OCI-LY7 (cell line): ENCODE measurements at regions not wholly inside any gene's neighbourhood (a gene's known extent, or its start where the extent isn't known, plus 50 kb on each side); places are given as distances from the start of the nearest gene placed in this dataset.

ENCODE experiments used
- BruUV-seq: library from RNA; stranded (reverse); fragments of 400-500 nt; replicated peaks from 2 replicates; lab custom pipeline; 2021; lab: Mats Ljungman, UMichigan
- CTCF ChIA-PET: fragments of 300-600 bp; sonication (Branson Sonifier 250); formaldehyde crosslinking; loops from one replicate; lab custom pipeline; 2022; ENCODE audit warnings: antibody characterized with exemption; ENCODE audit not compliant: unreplicated experiment; lab: Charles Lee
- POLR2A ChIA-PET: fragments of 300-600 bp; sonication (Branson Sonifier 250); formaldehyde crosslinking; loops from one replicate; lab custom pipeline; 2022; ENCODE audit warnings: antibody characterized with exemption; lab: Charles Lee
- DNase-seq: peaks from one replicate; pipeline ENCODE4 v3.0.0-alpha.2; 2015; ENCODE audit warnings: low spot score
- H2AFZ ChIP-seq: fragments of 200-600 bp; sonication (generic), shearing (Covaris generic); 2 replicates; pipeline ENCODE4 v1.6.1; 2014; ENCODE audit warnings: mild to moderate bottlenecking, antibody characterized with exemption, low read length, moderate library complexity
- H3K27ac ChIP-seq: fragments of 200-600 bp; sonication (generic); 2 replicates; pipeline ENCODE4 v1.5.1; 2014; ENCODE audit warnings: mixed run types, low read depth, mild to moderate bottlenecking, moderate library complexity, low read length, inconsistent platforms; ENCODE audit not compliant: poor library complexity, severe bottlenecking
- H3K36me3 ChIP-seq: fragments of 200-600 bp; sonication (generic); 2 replicates; pipeline ENCODE4 v1.6.1; 2014; ENCODE audit warnings: mild to moderate bottlenecking, antibody characterized with exemption, low read length, moderate library complexity, mixed read lengths; ENCODE audit not compliant: insufficient read depth
- H3K4me1 ChIP-seq: fragments of 200-600 bp; sonication (generic); 2 replicates; pipeline ENCODE4 v1.5.1; 2014; ENCODE audit warnings: mild to moderate bottlenecking, low read length; ENCODE audit not compliant: insufficient read depth, poor library complexity, severe bottlenecking
- H3K4me2 ChIP-seq: fragments of 200-600 bp; sonication (generic); 2 replicates; pipeline ENCODE4 v1.6.1; 2014; ENCODE audit warnings: mild to moderate bottlenecking, low read length
- H3K4me3 ChIP-seq: fragments of 200-600 bp; sonication (generic); 2 replicates; pipeline ENCODE4 v1.5.1; 2014; ENCODE audit warnings: mild to moderate bottlenecking, low read depth, low read length; ENCODE audit not compliant: poor library complexity, severe bottlenecking
- H3K79me2 ChIP-seq: fragments of 200-600 bp; sonication (generic); 2 replicates; pipeline ENCODE4 v1.6.1; 2016; ENCODE audit warnings: low read depth, mild to moderate bottlenecking, low read length, moderate library complexity, mixed read lengths; ENCODE audit not compliant: insufficient read depth
- H3K9me2 ChIP-seq: fragments of 200-600 bp; sonication (generic); 2 replicates; pipeline ENCODE4 v1.6.1; 2016; ENCODE audit warnings: mild to moderate bottlenecking, low read length, mixed read lengths; ENCODE audit not compliant: insufficient read depth
- H3K9me3 ChIP-seq: fragments of 200-600 bp; sonication (generic); 2 replicates; pipeline ENCODE4 v1.6.1; 2014; ENCODE audit warnings: mild to moderate bottlenecking, mixed run types, low read length, mixed read lengths
- H4K20me1 ChIP-seq: fragments of 200-600 bp; sonication (generic); 2 replicates; pipeline ENCODE4 v1.6.1; 2014; ENCODE audit warnings: mild to moderate bottlenecking, antibody characterized with exemption, low read length, moderate library complexity, mixed read lengths; ENCODE audit not compliant: insufficient read depth
- EZH2phosphoT487 ChIP-seq: fragments of 200-600 bp; sonication (generic); IDR thresholded peaks from 2 replicates; pipeline ENCODE4 v1.6.1; 2018; ENCODE audit warnings: low read depth, borderline replicate concordance, mild to moderate bottlenecking, mixed run types, antibody characterized with exemption, low read length, moderate library complexity, mixed read lengths
- intact Hi-C: fragments of 100-400 bp; cut with micrococcal nuclease; formaldehyde crosslinking; loops from one replicate; pipeline ENCODE4 v1.10.0; 2022; ENCODE audit not compliant: unreplicated experiment
- TF ChIP-seq, protein P1 (sequence below): fragments of 200-600 bp; sonication (generic); conservative IDR thresholded peaks from 2 replicates; pipeline ENCODE4 v1.5.1; 2014; ENCODE audit warnings: mild to moderate bottlenecking, antibody characterized with exemption, low read length, moderate library complexity, mixed read lengths

DNA sequence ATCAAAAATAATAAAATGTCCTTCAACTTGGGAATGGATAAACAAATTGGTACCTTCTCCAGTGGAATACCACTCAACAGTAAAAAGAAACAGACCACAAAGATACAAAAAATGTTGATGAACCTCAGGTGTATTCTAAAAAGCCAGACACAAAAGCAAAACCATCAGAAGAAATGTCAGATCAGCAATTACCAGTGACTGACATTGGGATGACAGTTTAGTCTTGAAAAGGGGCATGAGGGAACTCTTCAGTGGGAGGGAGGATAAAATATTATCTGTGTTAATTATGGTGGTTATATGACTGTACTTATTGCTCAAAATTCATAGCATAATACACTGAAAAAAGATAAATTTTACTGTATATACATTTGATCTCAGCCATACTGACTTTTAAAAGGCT is 473.0 kb downstream of the TMX3 start:
- Histone ChIP-seq H4K20me1 (no peaks in the 10 kb centered on the region), H3K9me2 (no peaks in the 10 kb centered on the region), H3K4me1 (no peaks in the 10 kb centered on the region), H3K4me3 (no peak overlapping the region), H2AFZ (no peak overlapping the region), H3K79me2 (no peaks in the 10 kb centered on the region), H3K9me3 (no peaks in the 10 kb centered on the region), H3K27ac (no peak overlapping the region), H3K36me3 (no peaks in the 10 kb centered on the region), H3K4me2 (no peak overlapping the region)
- ChIA-PET CTCF (no interaction called here), POLR2A (no interaction called here)
- DNase-seq: no peak
- intact Hi-C loops: no loop called here
- TF ChIP-seq EZH2phosphoT487: no peak
- TF ChIP-seq, protein P1, sequence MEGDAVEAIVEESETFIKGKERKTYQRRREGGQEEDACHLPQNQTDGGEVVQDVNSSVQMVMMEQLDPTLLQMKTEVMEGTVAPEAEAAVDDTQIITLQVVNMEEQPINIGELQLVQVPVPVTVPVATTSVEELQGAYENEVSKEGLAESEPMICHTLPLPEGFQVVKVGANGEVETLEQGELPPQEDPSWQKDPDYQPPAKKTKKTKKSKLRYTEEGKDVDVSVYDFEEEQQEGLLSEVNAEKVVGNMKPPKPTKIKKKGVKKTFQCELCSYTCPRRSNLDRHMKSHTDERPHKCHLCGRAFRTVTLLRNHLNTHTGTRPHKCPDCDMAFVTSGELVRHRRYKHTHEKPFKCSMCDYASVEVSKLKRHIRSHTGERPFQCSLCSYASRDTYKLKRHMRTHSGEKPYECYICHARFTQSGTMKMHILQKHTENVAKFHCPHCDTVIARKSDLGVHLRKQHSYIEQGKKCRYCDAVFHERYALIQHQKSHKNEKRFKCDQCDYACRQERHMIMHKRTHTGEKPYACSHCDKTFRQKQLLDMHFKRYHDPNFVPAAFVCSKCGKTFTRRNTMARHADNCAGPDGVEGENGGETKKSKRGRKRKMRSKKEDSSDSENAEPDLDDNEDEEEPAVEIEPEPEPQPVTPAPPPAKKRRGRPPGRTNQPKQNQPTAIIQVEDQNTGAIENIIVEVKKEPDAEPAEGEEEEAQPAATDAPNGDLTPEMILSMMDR: no peak
- BruUV-seq: no TSS peak

DNA sequence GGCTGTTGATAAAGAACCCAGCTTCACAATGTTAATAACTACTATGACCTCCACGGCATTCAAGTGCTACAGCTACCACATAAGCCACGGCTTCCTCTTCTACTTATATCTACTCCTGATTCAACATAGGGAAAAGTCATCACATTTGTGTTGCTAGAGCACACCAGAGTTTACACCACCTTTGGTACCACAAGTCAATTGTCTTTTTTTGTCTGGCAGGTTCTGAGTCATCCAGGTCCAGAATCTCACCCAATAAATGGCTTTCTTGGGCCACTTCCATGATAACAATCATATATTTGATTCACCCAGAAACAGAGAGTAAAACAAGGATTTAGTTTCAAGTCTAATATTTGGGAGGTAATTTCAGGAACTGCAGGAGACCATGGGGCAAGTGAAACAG is 480.2 kb downstream of the TMX3 start:
- no peak overlapping the region for H3K4me3 ChIP-seq
- intact Hi-C loops: no loop called here
- H3K4me1 ChIP-seq: no peaks in the 10 kb centered on the region
- H2AFZ ChIP-seq: no peak overlapping the region
- no peaks in the 10 kb centered on the region for H3K9me3 ChIP-seq
- H3K4me2 ChIP-seq: no peak overlapping the region
- ChIA-PET POLR2A (no interaction called here), CTCF (no interaction called here)
- no peak overlapping the region for H3K27ac ChIP-seq
- no peak for TF ChIP-seq EZH2phosphoT487
- no peaks in the 10 kb centered on the region for H3K9me2 ChIP-seq
- no peaks in the 10 kb centered on the region for H3K36me3 ChIP-seq
- no peaks in the 10 kb centered on the region for H3K79me2 ChIP-seq
- no peaks in the 10 kb centered on the region for H4K20me1 ChIP-seq
- no TSS peak for BruUV-seq
- DNase-seq: no peak

DNA sequence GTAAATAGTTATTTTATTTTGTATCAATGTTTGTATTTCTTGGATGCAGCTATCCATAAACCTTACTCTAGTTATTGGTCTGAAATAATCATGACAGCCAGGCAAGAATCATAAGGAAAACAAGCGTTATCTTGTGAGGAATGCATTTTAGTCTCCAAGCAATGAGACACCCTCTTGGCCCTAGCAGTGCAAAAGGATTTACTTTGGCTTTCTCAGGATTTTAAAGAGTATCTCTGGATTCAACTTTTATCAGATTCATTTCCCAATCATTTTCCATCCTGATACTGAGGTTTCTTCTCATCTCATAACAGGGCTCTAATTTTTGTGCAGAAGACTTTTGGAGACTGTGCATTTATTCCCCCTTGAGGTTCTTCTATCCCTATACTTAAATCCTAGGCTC is 480.8 kb downstream of the TMX3 start:
- ChIA-PET CTCF (no interaction called here), POLR2A (no interaction called here)
- BruUV-seq: no TSS peak
- no peaks in the 10 kb centered on the region for H3K79me2 ChIP-seq
- no peaks in the 10 kb centered on the region for H3K4me1 ChIP-seq
- no peaks in the 10 kb centered on the region for H3K36me3 ChIP-seq
- no peak overlapping the region for H2AFZ ChIP-seq
- no peak overlapping the region for H3K27ac ChIP-seq
- no peak overlapping the region for H3K4me2 ChIP-seq
- TF ChIP-seq, protein P1: no peak
- TF ChIP-seq EZH2phosphoT487: no peak
- no peaks in the 10 kb centered on the region for H4K20me1 ChIP-seq
- H3K9me3 ChIP-seq: no peaks in the 10 kb centered on the region
- H3K9me2 ChIP-seq: no peaks in the 10 kb centered on the region
- intact Hi-C loops: no loop called here
- H3K4me3 ChIP-seq: no peak overlapping the region
- DNase-seq: no peak
